HepG2 (cell line): ENCODE measurements at regions not wholly inside any gene's neighbourhood (a gene's known extent, or its start where the extent isn't known, plus 50 kb on each side); places are given as distances from the start of the nearest gene placed in this dataset.

Experiments
- ATAC-seq: fragments of 200-7000 bp; cut with Tn5 transposase; 3 replicates; pipeline ENCODE4 v1.9.1; 2020; ENCODE audit warnings: mild to moderate bottlenecking, moderate library complexity
- BruUV-seq: library from RNA; stranded (reverse); fragments of 400-500 nt; replicated peaks from 2 replicates; lab custom pipeline; 2021; lab: Mats Ljungman, UMichigan
- CTCF ChIA-PET: fragments of 300-600 bp; formaldehyde crosslinking; extraction: SDS; loops from one replicate; lab custom pipeline; 2021; ENCODE audit warnings: low total read pairs, inconsistent platforms, low intra/inter-chr PET ratio; lab: Yijun Ruan, JAX
- POLR2A ChIA-PET: fragments of 350-600 bp; sonication (Branson Sonifier 250); formaldehyde crosslinking; loops from one replicate; lab custom pipeline; 2020; ENCODE audit warnings: antibody characterized with exemption, inconsistent platforms; lab: Yijun Ruan, JAX
- DNase-seq: peaks from one replicate; pipeline ENCODE4 v3.0.0-alpha.2; 2015; ENCODE audit warnings: low spot score
- FAIRE-seq: peaks from 3 replicates; lab custom pipeline; 2011; peaks lifted over from hg19 to GRCh38; lab: Jason Lieb, UNC
- H2AFZ ChIP-seq: one replicate; pipeline ENCODE4 v1.6.1; 2011; ENCODE audit warnings: low read length, inconsistent platforms
- H3K27ac ChIP-seq: fragments of 300-600 bp; 3 replicates; pipeline ENCODE4 v1.8.0; 2011; ENCODE audit warnings: mixed run types, mild to moderate bottlenecking, mixed read lengths, low read length, inconsistent platforms; ENCODE audit not compliant: insufficient read depth; ENCODE audit errors: extremely low read length
- H3K27me3 ChIP-seq, 2 experiments: fragments of 200-600 bp in 1 of 2; 2 replicates in 1 of 2; 3 replicates in 1 of 2; pipeline versions ENCODE4 v1.6.0 to v1.8.0; 2011; ENCODE audit warnings: low read length in 2 of 2, mild to moderate bottlenecking in 2 of 2, moderate library complexity in 2 of 2, inconsistent platforms in 1 of 2; ENCODE audit not compliant: insufficient read depth in 2 of 2, control insufficient read depth in 1 of 2
- H3K36me3 ChIP-seq, 2 experiments: fragments of 200-600 bp in 1 of 2; replicated peaks in 1 of 2; 2 replicates in 1 of 2; 3 replicates in 1 of 2; pipeline versions ENCODE4 v1.5.1 to v1.8.0; 2011; ENCODE audit warnings: low read length in 2 of 2, inconsistent platforms in 1 of 2; ENCODE audit not compliant: insufficient read depth in 2 of 2, control insufficient read depth in 1 of 2
- H3K4me1 ChIP-seq: 2 replicates; pipeline ENCODE4 v1.5.1; 2012; ENCODE audit warnings: low read length, inconsistent platforms; ENCODE audit not compliant: insufficient read depth
- H3K4me2 ChIP-seq: 2 replicates; pipeline ENCODE4 v1.6.0; 2011; ENCODE audit warnings: low read depth, low read length, inconsistent platforms
- H3K4me3 ChIP-seq, 3 experiments: fragments of 200-600 bp in 1 of 3; sonication (generic), shearing (Covaris generic) in 1 of 3; replicated peaks in 1 of 3; 2 replicates each; pipeline ENCODE4 v1.5.1; 2011 to 2016; ENCODE audit warnings: low read length in 3 of 3, inconsistent platforms in 2 of 3, low read depth in 2 of 3, mild to moderate bottlenecking in 2 of 3, control low read depth in 1 of 3, mixed read lengths in 1 of 3; ENCODE audit not compliant: insufficient read depth in 1 of 3
- H3K79me2 ChIP-seq: one replicate; pipeline ENCODE4 v1.6.1; 2011; ENCODE audit warnings: low read length, inconsistent platforms; ENCODE audit not compliant: insufficient read depth
- H3K9ac ChIP-seq: 2 replicates; pipeline ENCODE4 v1.6.0; 2011; ENCODE audit warnings: mild to moderate bottlenecking, low read depth, low read length, inconsistent platforms; ENCODE audit not compliant: insufficient read depth
- H3K9me3 ChIP-seq: 2 replicates; pipeline ENCODE4 v1.5.1; 2012; ENCODE audit warnings: mild to moderate bottlenecking, low read length
- H4K20me1 ChIP-seq: 2 replicates; pipeline ENCODE4 v1.6.0; 2011; ENCODE audit warnings: inconsistent platforms, mild to moderate bottlenecking, low read length, moderate library complexity; ENCODE audit not compliant: insufficient read depth
- HNF4A ChIP-seq: sonication (generic); formaldehyde crosslinking; IDR thresholded peaks from 2 replicates; pipeline ENCODE4 v1.4.0; 2020; ENCODE audit warnings: missing genetic modification reagents
- TOE1 ChIP-seq: sonication (generic); formaldehyde crosslinking; IDR thresholded peaks from 2 replicates; pipeline ENCODE4 v1.4.0; 2020; ENCODE audit warnings: mild to moderate bottlenecking, missing genetic modification reagents
- ZFP90 ChIP-seq: sonication (generic); formaldehyde crosslinking; IDR thresholded peaks from 2 replicates; pipeline ENCODE4 v1.8.0; 2022; ENCODE audit warnings: missing genetic modification reagents, mild to moderate bottlenecking, inconsistent platforms, borderline replicate concordance
- ZNF354B ChIP-seq: sonication (generic); formaldehyde crosslinking; IDR thresholded peaks from 2 replicates; pipeline ENCODE4 v1.8.0; 2022; ENCODE audit warnings: mild to moderate bottlenecking, missing genetic modification reagents
- WGBS: methylation state at CpG from one replicate; pipeline ENCODE4 v1.1.6; 2017; ENCODE audit warnings: low lambda C conversion rate; 5-methylcytosine and 5-hydroxymethylcytosine counted together
- in situ Hi-C: cut with HindIII; loops from 2 replicates; pipeline ENCODE4 v1.10.0; 2017; ENCODE audit warnings: low pct_unique_long_range_greater_than_20kb; ENCODE audit not compliant: extremely low pct_ligation_motif_present
- intact Hi-C: fragments of 100-400 bp; cut with micrococcal nuclease; formaldehyde crosslinking; loops from one replicate; pipeline ENCODE4 v1.10.0; 2022; ENCODE audit not compliant: unreplicated experiment

DNA sequence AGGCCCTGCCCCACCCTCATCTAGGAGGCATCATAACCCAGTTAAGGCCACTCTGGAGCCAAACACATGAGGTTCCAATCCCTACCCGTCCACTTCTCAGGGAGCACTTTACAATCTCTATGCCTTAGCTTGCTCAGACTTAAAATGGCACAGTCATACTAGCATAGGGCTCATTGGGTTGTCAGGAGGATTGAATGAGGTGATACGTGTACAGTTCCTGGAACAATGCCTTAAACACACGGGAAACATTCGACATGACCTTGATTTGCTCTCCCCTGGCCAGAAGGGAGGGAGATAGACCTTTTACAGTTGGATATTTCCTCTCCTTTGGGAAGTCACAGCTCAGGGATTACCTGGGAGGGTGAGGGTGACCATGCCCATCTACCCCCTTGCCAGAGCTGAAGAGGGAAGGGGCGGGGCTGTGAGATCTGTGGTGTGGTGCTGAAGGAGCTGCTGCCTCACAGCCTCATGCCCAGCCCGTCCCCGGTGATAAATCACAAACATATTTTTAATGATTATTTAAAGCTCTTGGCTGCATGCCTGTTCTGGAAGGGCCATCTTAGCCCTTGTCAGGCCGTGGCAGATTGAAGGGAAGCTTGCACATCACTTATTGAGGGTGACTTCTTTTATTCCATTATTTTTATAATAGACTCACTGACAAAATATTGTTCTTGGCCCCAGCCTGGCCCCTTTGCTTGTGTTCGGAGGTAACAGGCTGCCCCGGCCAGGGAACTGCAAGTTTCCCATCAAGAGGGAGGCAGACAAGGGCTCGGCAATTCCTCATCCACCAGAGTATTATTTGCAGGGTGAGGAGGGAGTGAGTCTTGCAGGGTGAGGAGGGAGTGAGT lies 83.4 kb downstream of the FOXD2 start (continued):
- TF ChIP-seq ZFP90 (CRISPR knock-in tag) (no peak), ZNF354B (CRISPR knock-in tag) (no peak)

DNA sequence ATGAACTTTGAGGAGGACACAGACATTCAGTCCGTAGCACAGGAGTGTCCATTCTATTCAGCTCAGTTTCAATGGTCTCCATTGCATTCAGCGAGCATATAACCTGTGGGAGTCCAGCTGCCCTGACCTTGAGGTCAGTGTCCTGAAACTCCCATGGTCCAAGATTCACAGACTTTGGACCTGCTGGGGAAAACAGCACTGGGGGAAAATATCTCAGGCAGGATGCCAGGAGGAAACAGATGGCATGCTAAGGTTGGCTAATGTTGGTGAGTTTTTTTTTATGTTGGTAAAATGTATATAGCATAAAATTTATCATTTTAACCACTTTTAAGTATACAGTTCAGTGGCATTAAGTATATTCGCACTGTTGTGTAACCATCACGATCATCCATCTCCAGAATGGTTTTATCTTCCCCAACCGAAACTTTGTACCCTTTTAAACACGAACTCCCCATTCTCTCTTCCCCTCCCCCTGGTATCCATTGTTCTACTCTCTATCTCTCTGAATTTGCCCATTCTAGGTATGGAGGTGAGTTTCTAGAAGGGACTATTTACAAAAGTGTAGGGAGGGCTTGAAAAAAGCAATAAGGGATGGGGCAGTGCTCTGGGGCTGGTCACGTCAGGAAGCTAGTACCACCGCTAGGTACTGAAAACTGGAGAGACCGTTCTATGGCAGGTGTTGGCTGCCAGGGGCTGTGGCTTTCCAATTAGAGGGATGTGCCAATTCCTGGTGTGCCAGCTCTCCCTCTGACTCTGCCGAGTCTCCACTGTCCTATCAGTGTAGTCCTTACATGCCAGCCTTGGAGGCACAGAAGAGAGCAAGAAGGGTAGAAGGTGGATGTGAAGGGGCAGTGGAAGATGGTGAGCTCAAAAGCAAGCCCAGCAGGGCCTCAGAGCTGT lies 85.3 kb downstream of the FOXD2 start:
- no peaks in the 10 kb centered on the region for H3K79me2 ChIP-seq
- CTCF ChIA-PET, result no interaction called here
- FAIRE-seq (no peak), ATAC-seq (no peak), DNase-seq (no peak)
- H3K27ac ChIP-seq, result no peak overlapping the region
- H3K36me3 ChIP-seq, result no peaks in the 10 kb centered on the region
- H4K20me1 ChIP-seq, result no peaks in the 10 kb centered on the region
- no peak overlapping the region for H3K4me2 ChIP-seq
- no peak overlapping the region for H3K9ac ChIP-seq
- in situ Hi-C loops, result no loop called here
- H2AFZ ChIP-seq, result no peak overlapping the region
- no peak overlapping the region for H3K4me3 ChIP-seq
- intact Hi-C loops, result no loop called here
- no TSS peak for BruUV-seq
- POLR2A ChIA-PET, result no interaction called here
- no peaks in the 10 kb centered on the region for H3K9me3 ChIP-seq
- H3K27me3 ChIP-seq, result peaks cover 5 to 20% of the 10 kb centered on the region in 2 experiments
- 34% methylated on average over 10 of the region's 10 CpGs for WGBS
- no peaks in the 10 kb centered on the region for H3K4me1 ChIP-seq
- TF ChIP-seq HNF4A (CRISPR knock-in tag) (peak; percentile 28; the same call in 1 of the 2 replicates), TOE1 (CRISPR knock-in tag) (no peak)
- TF ChIP-seq, all 625 proteins: peak for 1
